ENCODE measurements at regions not wholly inside any gene's neighbourhood (a gene's known extent, or its start where the extent isn't known, plus 50 kb on each side); places are given as distances from the start of the nearest gene placed in this dataset.

DNA sequence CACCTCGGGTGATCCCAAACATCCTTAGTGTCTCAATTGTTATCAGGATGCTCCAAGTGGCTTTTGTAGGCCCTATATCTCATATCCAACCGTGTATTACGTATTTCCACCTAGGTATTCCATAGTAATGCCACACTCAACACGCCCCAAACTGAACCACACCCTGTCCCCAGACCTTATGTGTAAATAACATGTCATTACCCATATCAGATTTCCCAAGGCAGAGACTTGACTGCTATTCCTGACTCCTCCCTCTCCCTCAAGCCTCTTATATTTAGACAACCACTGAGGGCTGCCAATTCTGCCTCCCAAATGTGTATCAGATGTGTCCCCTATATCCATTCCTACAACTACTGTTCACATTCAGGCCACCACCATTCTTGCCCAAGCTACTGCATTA is 132.8 kb upstream of the NCAM1 start:
- Histone ChIP-seq H3K27ac (ENCODE audit: low read depth in 1 of 3, low read length in 2 of 3) (no peak overlapping the region), H3K36me3 (ENCODE audit: control insufficient read depth in 3 of 3, insufficient read depth in 2 of 3, low read depth in 1 of 3, low read length in 3 of 3) (no peaks in the 10 kb centered on the region), H3K27me3 (ENCODE audit: control insufficient read depth in 3 of 3, insufficient read depth in 3 of 3, low read length in 3 of 3) (no peaks in the 10 kb centered on the region), H3K4me3 (ENCODE audit: low read depth in 1 of 3, low read length in 3 of 3) (no peak overlapping the region), H3K4me1 (ENCODE audit: control insufficient read depth in 3 of 3, insufficient read depth in 2 of 3, low read depth in 1 of 3, low read length in 2 of 3) (no peaks in the 10 kb centered on the region), H3K9me3 (ENCODE audit: control insufficient read depth in 2 of 2, insufficient read depth in 1 of 2, low read depth in 1 of 2, low read length in 1 of 2) (peaks cover 0 to 3% of the 10 kb centered on the region in 2 donors)
- no peak for DNase-seq
- FAIRE-seq = no peak
- 51 to 76% (median 54%) methylated on average over 4 of the region's 4 CpGs for WGBS, 3 donors

- H3K36me3 ChIP-seq (ENCODE audit: control insufficient read depth in 3 of 3, insufficient read depth in 2 of 3, low read depth in 1 of 3, low read length in 3 of 3) = no peaks in the 10 kb centered on the region
- H3K4me3 ChIP-seq (ENCODE audit: low read depth in 1 of 3, low read length in 3 of 3) = no peak overlapping the region
- DNase-seq = no peak
- no peaks in the 10 kb centered on the region for H3K4me1 ChIP-seq (ENCODE audit: control insufficient read depth in 3 of 3, insufficient read depth in 2 of 3, low read depth in 1 of 3, low read length in 2 of 3)
- H3K27ac ChIP-seq (ENCODE audit: low read depth in 1 of 3, low read length in 2 of 3) = no peak overlapping the region
- FAIRE-seq = no peak
- H3K27me3 ChIP-seq (ENCODE audit: control insufficient read depth in 3 of 3, insufficient read depth in 3 of 3, low read length in 3 of 3) = peaks cover 0 to 4% (median 0%) of the 10 kb centered on the region in 3 donors
- H3K9me3 ChIP-seq (ENCODE audit: control insufficient read depth in 2 of 2, insufficient read depth in 1 of 2, low read depth in 1 of 2, low read length in 1 of 2) = peaks cover 0 to 3% of the 10 kb centered on the region in 2 donors
- 62 to 71% (median 64%) methylated on average over 6 of the region's 6 CpGs for WGBS, 3 donors
Observed at GRCh38 chr11:112829971-112830654, 131.1 kb upstream of the NCAM1 start.

DNA sequence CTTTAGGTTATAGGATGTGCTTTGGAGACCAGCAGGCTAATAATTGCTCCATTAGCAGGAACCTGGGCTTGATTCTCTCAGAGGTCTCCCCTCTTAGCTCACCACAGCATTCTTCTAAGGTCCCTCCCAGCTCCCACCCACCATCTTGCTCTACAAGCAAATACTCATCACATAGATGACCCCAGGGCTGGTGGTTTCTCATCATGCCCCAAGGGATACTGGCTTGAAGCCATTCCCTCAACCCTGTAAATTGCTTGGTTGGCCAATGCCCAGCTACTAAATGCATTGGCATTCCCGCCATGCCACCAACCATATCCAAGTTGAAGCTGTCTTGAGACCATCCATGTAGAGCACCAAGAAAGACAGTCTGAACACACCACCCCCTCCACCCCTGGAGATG is 130.2 kb upstream of the NCAM1 start:
- DNase-seq (no peak), FAIRE-seq (no peak)
- no peak overlapping the region for H3K27ac ChIP-seq (ENCODE audit: low read depth in 1 of 3, low read length in 2 of 3)
- no peaks in the 10 kb centered on the region for H3K36me3 ChIP-seq (ENCODE audit: control insufficient read depth in 3 of 3, insufficient read depth in 2 of 3, low read depth in 1 of 3, low read length in 3 of 3)
- H3K27me3 ChIP-seq (ENCODE audit: control insufficient read depth in 3 of 3, insufficient read depth in 3 of 3, low read length in 3 of 3) = peaks cover 0 to 4% (median 0%) of the 10 kb centered on the region in 3 donors
- H3K4me1 ChIP-seq (ENCODE audit: control insufficient read depth in 3 of 3, insufficient read depth in 2 of 3, low read depth in 1 of 3, low read length in 2 of 3) = no peaks in the 10 kb centered on the region
- 70 to 100% (median 89%) methylated on average over 1 of the region's 1 CpG for WGBS, 3 donors
- H3K9me3 ChIP-seq (ENCODE audit: control insufficient read depth in 2 of 2, insufficient read depth in 1 of 2, low read depth in 1 of 2, low read length in 1 of 2) = peaks cover 0 to 3% of the 10 kb centered on the region in 2 donors
- H3K4me3 ChIP-seq (ENCODE audit: low read depth in 1 of 3, low read length in 3 of 3) = no peak overlapping the region

DNA sequence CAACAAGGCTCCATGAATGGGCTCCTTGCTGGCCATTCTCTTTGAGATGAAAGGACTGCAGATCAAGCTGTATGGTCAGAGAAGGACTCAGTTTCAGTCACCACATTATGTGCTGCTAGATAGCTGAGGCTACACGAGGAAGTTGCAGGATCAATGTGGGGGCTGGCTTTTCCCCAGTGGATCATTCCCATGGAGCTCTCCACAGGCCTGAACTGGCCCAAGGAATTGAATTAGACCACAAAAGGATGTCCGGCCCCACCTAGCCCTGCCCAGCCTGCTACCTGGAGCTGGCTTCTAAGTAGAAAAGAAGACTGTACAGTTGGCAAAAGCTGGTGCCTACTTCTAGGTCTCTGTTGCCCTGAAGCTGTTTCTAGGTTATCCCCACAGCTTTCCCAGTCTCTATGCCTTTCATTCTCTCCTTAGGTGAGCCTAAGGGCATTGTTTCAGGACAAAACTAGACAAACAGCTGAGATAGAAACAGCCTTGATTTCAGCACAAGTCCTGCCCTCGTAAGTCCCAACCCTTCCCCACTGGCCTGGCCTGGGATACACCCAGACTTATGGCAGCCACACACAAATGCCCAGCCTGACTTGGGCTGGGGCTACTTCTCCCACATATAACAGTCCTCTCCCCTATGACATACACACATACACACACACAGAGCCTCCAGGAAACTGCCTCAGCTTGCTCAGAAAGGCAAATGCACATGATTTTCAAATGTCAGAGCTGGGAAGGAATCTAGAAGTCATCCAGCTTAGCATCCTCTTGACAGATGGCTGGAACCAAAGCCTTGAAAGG is 129.1 kb upstream of the NCAM1 start:
- no peaks in the 10 kb centered on the region for H3K4me1 ChIP-seq (ENCODE audit: control insufficient read depth in 3 of 3, insufficient read depth in 2 of 3, low read depth in 1 of 3, low read length in 2 of 3)
- no peaks in the 10 kb centered on the region for H3K36me3 ChIP-seq (ENCODE audit: control insufficient read depth in 3 of 3, insufficient read depth in 2 of 3, low read depth in 1 of 3, low read length in 3 of 3)
- no peak for DNase-seq
- H3K27me3 ChIP-seq (ENCODE audit: control insufficient read depth in 3 of 3, insufficient read depth in 3 of 3, low read length in 3 of 3) = peaks cover 0 to 4% (median 0%) of the 10 kb centered on the region in 3 donors
- FAIRE-seq = no peak
- WGBS, 3 donors = 76 to 88% (median 78%) methylated on average over 3 of the region's 3 CpGs
- H3K4me3 ChIP-seq (ENCODE audit: low read depth in 1 of 3, low read length in 3 of 3) = no peak overlapping the region
- H3K27ac ChIP-seq (ENCODE audit: low read depth in 1 of 3, low read length in 2 of 3) = no peak overlapping the region
- H3K9me3 ChIP-seq (ENCODE audit: control insufficient read depth in 2 of 2, insufficient read depth in 1 of 2, low read depth in 1 of 2, low read length in 1 of 2) = peaks cover 0 to 3% of the 10 kb centered on the region in 2 donors

GRCh38 chr11:112834277-112834755 is 126.9 kb upstream of the NCAM1 start:
- WGBS, 3 donors = 12 to 44% (median 23%) methylated on average over 5 of the region's 5 CpGs
- H3K27ac ChIP-seq (ENCODE audit: low read depth in 1 of 3, low read length in 2 of 3) = no peak overlapping the region
- H3K4me1 ChIP-seq (ENCODE audit: control insufficient read depth in 3 of 3, insufficient read depth in 2 of 3, low read depth in 1 of 3, low read length in 2 of 3) = no peaks in the 10 kb centered on the region
- no peak overlapping the region for H3K4me3 ChIP-seq (ENCODE audit: low read depth in 1 of 3, low read length in 3 of 3)
- FAIRE-seq (no peak), DNase-seq (peak in 1 of 2 donors; percentile 6)
- no peaks in the 10 kb centered on the region for H3K9me3 ChIP-seq (ENCODE audit: control insufficient read depth in 2 of 2, insufficient read depth in 1 of 2, low read depth in 1 of 2, low read length in 1 of 2)
- H3K27me3 ChIP-seq (ENCODE audit: control insufficient read depth in 3 of 3, insufficient read depth in 3 of 3, low read length in 3 of 3) = peaks cover 0 to 4% (median 0%) of the 10 kb centered on the region in 3 donors
- no peaks in the 10 kb centered on the region for H3K36me3 ChIP-seq (ENCODE audit: control insufficient read depth in 3 of 3, insufficient read depth in 2 of 3, low read depth in 1 of 3, low read length in 3 of 3)

DNA sequence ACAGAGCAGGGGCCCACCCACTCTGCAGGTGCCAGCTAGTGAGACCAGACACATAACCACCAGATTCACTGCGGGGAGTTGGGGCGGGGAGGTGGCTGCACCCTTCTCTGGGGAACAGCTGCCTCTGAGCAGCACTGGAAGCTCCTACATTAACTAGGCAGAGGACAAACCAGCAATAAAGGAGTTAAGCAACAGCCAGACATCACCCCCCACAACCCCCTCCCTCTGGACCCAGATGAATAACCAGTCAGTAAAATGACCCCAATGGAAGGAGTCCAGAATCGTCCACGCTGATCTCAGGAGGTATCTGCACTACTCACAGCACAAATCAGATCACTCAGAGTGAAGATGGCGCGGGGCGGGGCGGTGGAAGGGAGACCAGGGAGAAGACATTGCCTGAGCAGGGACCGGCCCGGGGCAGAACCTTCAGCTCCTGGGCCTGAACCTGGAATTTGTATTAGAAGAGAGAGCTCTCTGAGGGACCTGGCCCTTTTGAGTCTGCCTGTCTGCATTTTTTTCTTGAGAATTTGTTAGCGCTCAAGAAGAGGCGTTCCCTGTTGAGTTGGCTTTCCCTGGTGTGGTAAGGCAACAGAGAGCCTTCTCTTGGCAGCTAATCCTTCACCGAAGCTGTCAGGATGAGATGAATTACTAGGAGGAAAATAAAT is 125.5 kb upstream of the NCAM1 start:
- no peak for DNase-seq
- no peak overlapping the region for H3K27ac ChIP-seq (ENCODE audit: low read depth in 1 of 3, low read length in 2 of 3)
- FAIRE-seq = no peak
- H3K36me3 ChIP-seq (ENCODE audit: control insufficient read depth in 3 of 3, insufficient read depth in 2 of 3, low read depth in 1 of 3, low read length in 3 of 3) = no peaks in the 10 kb centered on the region
- no peaks in the 10 kb centered on the region for H3K4me1 ChIP-seq (ENCODE audit: control insufficient read depth in 3 of 3, insufficient read depth in 2 of 3, low read depth in 1 of 3, low read length in 2 of 3)
- no peaks in the 10 kb centered on the region for H3K9me3 ChIP-seq (ENCODE audit: control insufficient read depth in 2 of 2, insufficient read depth in 1 of 2, low read depth in 1 of 2, low read length in 1 of 2)
- WGBS, 3 donors = 79 to 83% (median 80%) methylated on average over 13 of the region's 13 CpGs
- no peak overlapping the region for H3K4me3 ChIP-seq (ENCODE audit: low read depth in 1 of 3, low read length in 3 of 3)
- peaks cover 0 to 4% (median 0%) of the 10 kb centered on the region in 3 donors for H3K27me3 ChIP-seq (ENCODE audit: control insufficient read depth in 3 of 3, insufficient read depth in 3 of 3, low read length in 3 of 3)

- Histone ChIP-seq H3K27ac (ENCODE audit: low read depth in 1 of 3, low read length in 2 of 3) (no peak overlapping the region), H3K4me3 (ENCODE audit: low read depth in 1 of 3, low read length in 3 of 3) (no peak overlapping the region), H3K36me3 (ENCODE audit: control insufficient read depth in 3 of 3, insufficient read depth in 2 of 3, low read depth in 1 of 3, low read length in 3 of 3) (no peaks in the 10 kb centered on the region), H3K27me3 (ENCODE audit: control insufficient read depth in 3 of 3, insufficient read depth in 3 of 3, low read length in 3 of 3) (peaks cover 0 to 4% (median 0%) of the 10 kb centered on the region in 3 donors), H3K9me3 (ENCODE audit: control insufficient read depth in 2 of 2, insufficient read depth in 1 of 2, low read depth in 1 of 2, low read length in 1 of 2) (no peaks in the 10 kb centered on the region), H3K4me1 (ENCODE audit: control insufficient read depth in 3 of 3, insufficient read depth in 2 of 3, low read depth in 1 of 3, low read length in 2 of 3) (no peaks in the 10 kb centered on the region)
- FAIRE-seq = no peak
- no peak for DNase-seq
- WGBS, 3 donors = 77 to 83% (median 79%) methylated on average over 9 of the region's 9 CpGs
Observed at GRCh38 chr11:112836256-112836602, 125.0 kb upstream of the NCAM1 start.

GRCh38 chr11:112837162-112837826 is 123.9 kb upstream of the NCAM1 start:
- no peak overlapping the region for H3K27ac ChIP-seq (ENCODE audit: low read depth in 1 of 3, low read length in 2 of 3)
- FAIRE-seq (no peak), DNase-seq (no peak)
- H3K36me3 ChIP-seq (ENCODE audit: control insufficient read depth in 3 of 3, insufficient read depth in 2 of 3, low read depth in 1 of 3, low read length in 3 of 3) = no peaks in the 10 kb centered on the region
- H3K4me1 ChIP-seq (ENCODE audit: control insufficient read depth in 3 of 3, insufficient read depth in 2 of 3, low read depth in 1 of 3, low read length in 2 of 3) = no peaks in the 10 kb centered on the region
- no peak overlapping the region for H3K4me3 ChIP-seq (ENCODE audit: low read depth in 1 of 3, low read length in 3 of 3)
- 69 to 74% (median 73%) methylated on average over 8 of the region's 8 CpGs for WGBS, 3 donors
- peaks cover 0 to 4% (median 0%) of the 10 kb centered on the region in 3 donors for H3K27me3 ChIP-seq (ENCODE audit: control insufficient read depth in 3 of 3, insufficient read depth in 3 of 3, low read length in 3 of 3)
- no peaks in the 10 kb centered on the region for H3K9me3 ChIP-seq (ENCODE audit: control insufficient read depth in 2 of 2, insufficient read depth in 1 of 2, low read depth in 1 of 2, low read length in 1 of 2)
